VCaP (cell line): ENCODE measurements at regions not wholly inside any gene's neighbourhood (a gene's known extent, or its start where the extent isn't known, plus 50 kb on each side); places are given as distances from the start of the nearest gene placed in this dataset.

Experiments used
- H3K27ac ChIP-seq: fragments of 450-650 bp; 2 replicates; pipeline ENCODE4 v1.5.1; 2017
- CTCF ChIP-seq: fragments of 450-650 bp; conservative IDR thresholded peaks from 2 replicates; pipeline ENCODE4 v1.5.1; 2017; ENCODE audit warnings: mild to moderate bottlenecking, moderate library complexity

- TF ChIP-seq CTCF = no peak
- no peak overlapping the region for H3K27ac ChIP-seq
Measured at GRCh38 chr12:38157274-38157932, 159.2 kb upstream of the ALG10B start.

GRCh38 chr12:38157933-38158401 is 158.6 kb upstream of the ALG10B start:
- TF ChIP-seq CTCF = no peak
- H3K27ac ChIP-seq = no peak overlapping the region

GRCh38 chr12:38158428-38159091 is 158.0 kb upstream of the ALG10B start:
- no peak for TF ChIP-seq CTCF
- no peak overlapping the region for H3K27ac ChIP-seq

- H3K27ac ChIP-seq = no peak overlapping the region
- no peak for TF ChIP-seq CTCF
Measured at GRCh38 chr12:38159092-38159551, 157.5 kb upstream of the ALG10B start.

- TF ChIP-seq CTCF = no peak
- H3K27ac ChIP-seq = no peak overlapping the region
Measured at GRCh38 chr12:38159591-38160317, 156.8 kb upstream of the ALG10B start.

- no peak overlapping the region for H3K27ac ChIP-seq
- TF ChIP-seq CTCF = no peak
Measured at GRCh38 chr12:38160318-38161122, 156.1 kb upstream of the ALG10B start.
